Heart left ventricle (tissue), 16 donors: ENCODE measurements at regions not wholly inside any gene's neighbourhood (a gene's known extent, or its start where the extent isn't known, plus 50 kb on each side); places are given as distances from the start of the nearest gene placed in this dataset.

Experiments used
- ATAC-seq, 4 donors: fragments of 200-7000 bp; cut with Tn5 transposase; one replicate each; pipeline ENCODE4 v1.9.1; 2020 to 2022; ENCODE audit warnings: moderate library complexity in 4 of 4, mild to moderate bottlenecking in 3 of 4, moderate number of reproducible peaks in 1 of 4
- DNase-seq, 5 donors: peaks; one replicate each; pipeline ENCODE4 v3.0.0-alpha.2; 2020
- H3K27ac ChIP-seq, 12 donors: fragments of 200-600 bp; sonication (generic) in 4 of 12; one replicate each; pipeline versions ENCODE4 v1.5.0 to v1.8.0; 2016 to 2022; ENCODE audit warnings: mild to moderate bottlenecking in 2 of 12
- H3K27me3 ChIP-seq, 9 donors: fragments of 200-600 bp; sonication (generic) in 2 of 9; one replicate each; pipeline versions ENCODE4 v1.5.1 to v1.8.0; 2016 to 2022; ENCODE audit warnings: mild to moderate bottlenecking in 3 of 9
- H3K36me3 ChIP-seq, 9 donors: fragments of 200-600 bp; sonication (generic) in 2 of 9; one replicate each; pipeline versions ENCODE4 v1.5.0 to v1.8.0; 2018 to 2022; ENCODE audit warnings: mild to moderate bottlenecking in 2 of 9
- H3K4me1 ChIP-seq, 12 donors: fragments of 200-600 bp; sonication (generic) in 4 of 12; one replicate each; pipeline versions ENCODE4 v1.5.0 to v1.8.0; 2016 to 2022; ENCODE audit warnings: mild to moderate bottlenecking in 3 of 12
- H3K4me3 ChIP-seq, 12 donors: fragments of 200-600 bp; sonication (generic) in 4 of 12; one replicate each; pipeline versions ENCODE4 v1.5.0 to v1.8.0; 2017 to 2022; ENCODE audit warnings: mild to moderate bottlenecking in 9 of 12, moderate library complexity in 4 of 12
- H3K9me3 ChIP-seq, 12 donors: fragments of 200-600 bp; sonication (generic) in 4 of 12; one replicate each; pipeline versions ENCODE4 v1.5.0 to v1.8.0; 2016 to 2022; ENCODE audit warnings: mild to moderate bottlenecking in 1 of 12
- POLR2A ChIP-seq, 2 donors: fragments of 450-650 bp; IDR thresholded peaks; one replicate each; pipeline ENCODE4 v1.6.1; 2017; ENCODE audit warnings: antibody characterized with exemption in 2 of 2, mild to moderate bottlenecking in 2 of 2, moderate library complexity in 2 of 2
- WGBS, 4 donors: extraction: QIAGEN DNeasy Blood & Tissue Kit in 2 of 4; methylation state at CpG; one replicate each; pipeline versions ENCODE4 v1.1.5 to v1.1.7; 2013 to 2018; 5-methylcytosine and 5-hydroxymethylcytosine counted together
- intact Hi-C, 10 donors: fragments of 100-400 bp; cut with DNase I; formaldehyde crosslinking; loops; one replicate each; pipeline versions ENCODE4 v1.11.1 to v1.14.2; 2022
- TF ChIP-seq, protein P1 (sequence below), 12 donors: fragments of 200-600 bp; sonication (generic) in 4 of 12; IDR thresholded peaks; one replicate each; pipeline versions ENCODE4 v1.5.0 to v1.8.0; 2018 to 2022; ENCODE audit warnings: antibody characterized with exemption in 12 of 12, mild to moderate bottlenecking in 5 of 12
- donor health status: ischemic (EF 13 %, LVEDD 7.1; RV severe dilation, severe dysfunction).
- donor health status: healthy with polysubstance abuse.
- donor health status: DM: no; HTN: yes; CAD: no.
- donor health status: DM: no; HTN: no; CAD: no.
- donor health status: ischemic (EF 25% LVEDD 6.9; RV normal size, moderate dysfunction).
- donor health status: ischemic (EF 25% LVEDD 5.7; RV mildly dilated, moderate dysfunction).
- donor health status: healthy.
- donor health status: DM: yes; HTN: yes; CAD: no.
- donor health status: ischemic (EF 35%, LVEDD 5.7; RV mildly dilated, moderate dysfunction).
- donor health status: nonischemic (EF 11% LVEDD 7.7; RV severe dilation, severe dysfunction).
- donor health status: DM: yes; HTN: yes; CAD: no.
- donor health status: PGD.
- donor health status: ischemic (EF 29% LVEDD 5.4; RV normal size, mild dysfunction).
- donor health status: nonischemic (EF 23%, LVEDD 6.1; RV moderate dilation, normal function).

DNA sequence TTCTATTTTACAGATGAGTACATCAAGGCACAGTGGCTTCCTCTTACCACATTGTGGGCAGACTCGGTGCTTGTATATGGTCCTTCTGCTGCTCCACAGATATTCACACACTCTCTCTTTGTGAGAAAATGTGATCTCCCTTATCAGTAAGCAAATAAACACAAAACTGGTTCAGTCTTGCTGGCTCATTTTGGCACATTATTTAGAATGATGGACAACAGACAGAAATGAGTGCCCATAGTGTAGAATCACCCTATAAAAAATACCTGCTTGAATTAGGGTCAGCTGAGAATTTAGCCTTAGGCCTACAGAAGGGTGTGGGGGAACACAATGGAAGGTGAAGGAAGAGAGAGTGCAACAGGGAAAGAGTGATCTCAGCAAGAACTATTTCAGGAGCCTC is 423.1 kb downstream of the HLX start:
- Histone ChIP-seq H3K27ac (no peak overlapping the region), H3K9me3 (no peaks in the 10 kb centered on the region), H3K4me3 (no peak overlapping the region), H3K4me1 (peaks cover 0 to 3% (median 0%) of the 10 kb centered on the region in 12 donors), H3K27me3 (peaks cover 0 to 7% (median 0%) of the 10 kb centered on the region in 9 donors), H3K36me3 (no peaks in the 10 kb centered on the region)
- no peak for DNase-seq
- TF ChIP-seq, protein P1, sequence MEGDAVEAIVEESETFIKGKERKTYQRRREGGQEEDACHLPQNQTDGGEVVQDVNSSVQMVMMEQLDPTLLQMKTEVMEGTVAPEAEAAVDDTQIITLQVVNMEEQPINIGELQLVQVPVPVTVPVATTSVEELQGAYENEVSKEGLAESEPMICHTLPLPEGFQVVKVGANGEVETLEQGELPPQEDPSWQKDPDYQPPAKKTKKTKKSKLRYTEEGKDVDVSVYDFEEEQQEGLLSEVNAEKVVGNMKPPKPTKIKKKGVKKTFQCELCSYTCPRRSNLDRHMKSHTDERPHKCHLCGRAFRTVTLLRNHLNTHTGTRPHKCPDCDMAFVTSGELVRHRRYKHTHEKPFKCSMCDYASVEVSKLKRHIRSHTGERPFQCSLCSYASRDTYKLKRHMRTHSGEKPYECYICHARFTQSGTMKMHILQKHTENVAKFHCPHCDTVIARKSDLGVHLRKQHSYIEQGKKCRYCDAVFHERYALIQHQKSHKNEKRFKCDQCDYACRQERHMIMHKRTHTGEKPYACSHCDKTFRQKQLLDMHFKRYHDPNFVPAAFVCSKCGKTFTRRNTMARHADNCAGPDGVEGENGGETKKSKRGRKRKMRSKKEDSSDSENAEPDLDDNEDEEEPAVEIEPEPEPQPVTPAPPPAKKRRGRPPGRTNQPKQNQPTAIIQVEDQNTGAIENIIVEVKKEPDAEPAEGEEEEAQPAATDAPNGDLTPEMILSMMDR (IDR thresholded peaks at IDR 0.05) = no peak
- no peak for TF ChIP-seq POLR2A (IDR thresholded peaks at IDR 0.05)
- ATAC-seq = no peak
- 31 to 47% (median 35%) methylated on average over 1 of the region's 1 CpG for WGBS, 4 donors
- intact Hi-C loops = no loop called here

DNA sequence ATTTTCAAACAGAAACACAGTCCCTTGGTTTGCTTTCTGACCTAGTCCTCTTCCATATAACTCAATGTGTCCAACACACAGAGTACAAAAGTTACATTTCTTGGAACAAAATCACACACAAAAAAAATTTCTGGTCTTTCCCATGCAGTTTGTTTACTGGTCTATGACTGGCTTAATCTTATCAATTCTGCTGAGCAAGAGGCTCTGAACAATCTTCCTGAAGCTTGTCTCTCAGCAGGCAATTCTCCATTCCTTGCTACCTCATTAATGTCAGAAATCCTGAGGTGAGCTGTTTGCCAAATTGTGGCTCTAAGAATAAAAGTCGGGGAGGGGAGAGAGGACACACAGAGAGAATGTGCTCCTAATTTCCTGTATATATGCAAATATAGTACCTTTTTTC is 423.6 kb downstream of the HLX start:
- Histone ChIP-seq H3K4me1 (peaks cover 0 to 3% (median 0%) of the 10 kb centered on the region in 12 donors), H3K36me3 (no peaks in the 10 kb centered on the region), H3K4me3 (no peak overlapping the region), H3K9me3 (no peaks in the 10 kb centered on the region), H3K27ac (no peak overlapping the region), H3K27me3 (peaks cover 0 to 7% (median 0%) of the 10 kb centered on the region in 9 donors)
- DNase-seq = no peak
- no peak for ATAC-seq
- TF ChIP-seq, protein P1 (IDR thresholded peaks at IDR 0.05) = no peak
- TF ChIP-seq POLR2A (IDR thresholded peaks at IDR 0.05) = no peak
- intact Hi-C loops = no loop called here
- 18 to 23% (median 21%) methylated on average over 1 of the region's 1 CpG for WGBS, 4 donors

DNA sequence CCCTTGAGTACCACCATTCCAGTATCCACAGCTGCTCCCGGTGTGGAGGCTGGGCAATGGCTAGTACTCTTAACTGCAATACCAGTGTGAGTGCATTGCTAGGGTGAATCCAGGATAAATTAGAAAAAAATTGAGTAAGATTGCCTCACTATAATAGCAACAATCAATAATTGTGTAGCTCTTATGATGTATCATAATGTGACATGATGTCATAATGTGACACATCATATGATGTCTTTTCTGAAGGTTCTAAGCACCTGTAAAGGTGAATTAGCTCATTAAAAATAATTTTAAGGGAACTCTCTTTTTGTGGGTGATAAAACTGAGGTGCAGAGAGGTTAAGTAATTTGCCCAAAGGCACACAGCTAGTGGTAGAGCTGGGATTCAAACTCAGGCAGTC is 424.4 kb downstream of the HLX start:
- no peaks in the 10 kb centered on the region for H3K36me3 ChIP-seq
- H3K27me3 ChIP-seq = peaks cover 0 to 7% (median 0%) of the 10 kb centered on the region in 9 donors
- no peak for DNase-seq
- no peak overlapping the region for H3K4me3 ChIP-seq
- H3K9me3 ChIP-seq = peaks cover 0 to 3% (median 0%) of the 10 kb centered on the region in 12 donors
- H3K27ac ChIP-seq = no peak overlapping the region
- 80 to 94% (median 85%) methylated on average over 1 of the region's 1 CpG for WGBS, 4 donors
- TF ChIP-seq POLR2A (IDR thresholded peaks at IDR 0.05) = no peak
- TF ChIP-seq, protein P1 (IDR thresholded peaks at IDR 0.05) = no peak
- intact Hi-C loops = no loop called here
- no peak for ATAC-seq
- peaks cover 0 to 3% (median 0%) of the 10 kb centered on the region in 12 donors for H3K4me1 ChIP-seq

DNA sequence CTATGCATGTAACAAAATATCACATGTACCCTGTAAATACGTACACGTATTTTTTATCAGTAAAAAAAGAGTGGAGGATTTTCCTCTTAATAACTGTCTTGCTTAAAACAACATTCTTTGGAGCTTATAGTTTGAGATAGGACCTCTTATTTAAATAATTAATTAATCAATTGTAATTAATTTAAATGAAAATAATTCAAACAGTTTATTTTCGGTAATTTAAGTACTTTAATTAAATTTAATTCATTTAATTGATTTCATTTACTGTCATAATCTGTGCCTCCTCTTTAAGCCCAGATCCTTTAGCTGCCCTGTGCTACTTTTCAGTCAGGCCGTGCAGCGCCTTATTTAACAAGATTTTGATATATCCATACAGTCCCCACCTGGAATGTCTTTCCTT is 427.0 kb downstream of the HLX start:
- whole genome bisulfite sequencing, 4 donors = 91 to 97% (median 95%) methylated on average over 5 of the region's 5 CpGs
- Histone ChIP-seq H3K27me3 (peaks cover 0 to 7% (median 0%) of the 10 kb centered on the region in 9 donors), H3K27ac (no peak overlapping the region), H3K36me3 (no peaks in the 10 kb centered on the region), H3K9me3 (peaks cover 0 to 5% (median 0%) of the 10 kb centered on the region in 12 donors), H3K4me3 (no peak overlapping the region), H3K4me1 (peaks cover 0 to 3% (median 0%) of the 10 kb centered on the region in 12 donors)
- intact Hi-C loops = no loop called here
- DNase-seq = no peak
- no peak for TF ChIP-seq POLR2A (IDR thresholded peaks at IDR 0.05)
- TF ChIP-seq, protein P1 (IDR thresholded peaks at IDR 0.05) = no peak
- ATAC-seq = no peak
